GM23338 (cell line): ENCODE measurements at regions not wholly inside any gene's neighbourhood (a gene's known extent, or its start where the extent isn't known, plus 50 kb on each side); places are given as distances from the start of the nearest gene placed in this dataset.

Experiments used
- ATAC-seq: fragments of 200-7000 bp; cut with Tn5 transposase; 3 replicates; pipeline ENCODE4 v1.9.1; 2020
- DNase-seq: peaks from one replicate; pipeline ENCODE4 v3.0.0-alpha.2; 2015; ENCODE audit warnings: low spot score
- H2AFZ ChIP-seq: fragments of 200-600 bp; sonication (generic); 2 replicates; pipeline ENCODE4 v1.8.0; 2016; ENCODE audit warnings: antibody characterized with exemption, mild to moderate bottlenecking, moderate library complexity
- H3F3A ChIP-seq: fragments of 200-600 bp; sonication (generic); replicated peaks from 2 replicates; pipeline ENCODE4 v1.8.0; 2017; ENCODE audit warnings: antibody characterized with exemption, mixed run types, low read depth
- H3K27ac ChIP-seq: fragments of 200-600 bp; sonication (generic); 2 replicates; pipeline ENCODE4 v1.6.1; 2016; ENCODE audit warnings: low read depth
- H3K27me3 ChIP-seq: fragments of 200-600 bp; sonication (generic); 2 replicates; pipeline ENCODE4 v1.8.0; 2016; ENCODE audit warnings: mild to moderate bottlenecking, mixed run types, moderate library complexity; ENCODE audit not compliant: insufficient read depth
- H3K36me3 ChIP-seq: fragments of 200-600 bp; sonication (generic); 2 replicates; pipeline ENCODE4 v1.8.0; 2016; ENCODE audit warnings: mild to moderate bottlenecking; ENCODE audit not compliant: insufficient read depth
- H3K4me1 ChIP-seq: fragments of 200-600 bp; sonication (generic); 2 replicates; pipeline ENCODE4 v1.8.0; 2016; ENCODE audit warnings: mild to moderate bottlenecking, moderate library complexity; ENCODE audit not compliant: insufficient read depth
- H3K4me2 ChIP-seq: fragments of 200-600 bp; sonication (generic); 2 replicates; pipeline ENCODE4 v1.7.1; 2017; ENCODE audit warnings: mixed run types
- H3K4me3 ChIP-seq: fragments of 200-600 bp; sonication (generic); 2 replicates; pipeline ENCODE4 v1.6.1; 2016; ENCODE audit warnings: mixed run types
- H3K79me2 ChIP-seq: fragments of 200-600 bp; sonication (generic); replicated peaks from 2 replicates; pipeline ENCODE4 v1.8.0; 2017; ENCODE audit warnings: mild to moderate bottlenecking; ENCODE audit not compliant: insufficient read depth
- H3K9me2 ChIP-seq: fragments of 200-600 bp; sonication (generic); 2 replicates; pipeline ENCODE4 v1.8.0; 2017; ENCODE audit not compliant: insufficient read depth
- H4K20me1 ChIP-seq: fragments of 200-600 bp; sonication (generic); replicated peaks from 2 replicates; pipeline ENCODE4 v1.8.0; 2017; ENCODE audit warnings: mild to moderate bottlenecking; ENCODE audit not compliant: insufficient read depth
- H3K27ac Mint-ChIP-seq: 2 replicates; pipeline ENCODE4 v1.8.0; 2020; ENCODE audit warnings: inconsistent platforms, mild to moderate bottlenecking, moderate library complexity, mixed read lengths
- H3K27me3 Mint-ChIP-seq: 3 replicates; pipeline ENCODE4 v1.8.0; 2022; ENCODE audit warnings: low read depth, mild to moderate bottlenecking, moderate library complexity, mixed read lengths, inconsistent platforms; ENCODE audit not compliant: insufficient read depth, poor library complexity
- H3K36me3 Mint-ChIP-seq: 3 replicates; pipeline ENCODE4 v1.8.0; 2021; ENCODE audit warnings: low read depth, mild to moderate bottlenecking, inconsistent platforms, moderate library complexity, mixed read lengths
- H3K4me1 Mint-ChIP-seq: 3 replicates; pipeline ENCODE4 v1.8.0; 2020; ENCODE audit warnings: mild to moderate bottlenecking, inconsistent platforms, mixed read lengths
- H3K4me3 Mint-ChIP-seq: 3 replicates; pipeline ENCODE4 v1.8.0; 2021; ENCODE audit warnings: moderate library complexity, mild to moderate bottlenecking, inconsistent platforms, mixed read lengths
- H3K9me3 Mint-ChIP-seq: 3 replicates; pipeline ENCODE4 v1.8.0; 2020; ENCODE audit warnings: moderate library complexity, mild to moderate bottlenecking, inconsistent platforms, mixed read lengths
- CREB1 ChIP-seq: fragments of 250-450 bp; sonication (Bioruptor Pico); IDR thresholded peaks from 2 replicates; pipeline ENCODE4 v1.5.0; 2020; ENCODE audit warnings: low read depth, mild to moderate bottlenecking, moderate library complexity
- EZH2 ChIP-seq: fragments of 200-600 bp; sonication (generic); IDR thresholded peaks from one replicate; pipeline ENCODE4 v1.8.0; 2017; ENCODE audit warnings: antibody characterized with exemption, mild to moderate bottlenecking, low read depth; ENCODE audit not compliant: unreplicated experiment
- JUNB ChIP-seq: IDR thresholded peaks from one replicate; pipeline ENCODE4 v1.6.1; 2016; ENCODE audit warnings: antibody characterized with exemption; ENCODE audit not compliant: unreplicated experiment
- POLR2AphosphoS5 ChIP-seq: IDR thresholded peaks from 2 replicates; pipeline ENCODE4 v1.6.1; 2016; ENCODE audit warnings: antibody characterized with exemption, low read depth
- STAT1 ChIP-seq: IDR thresholded peaks from one replicate; pipeline ENCODE4 v1.6.1; 2016; ENCODE audit warnings: antibody characterized with exemption; ENCODE audit not compliant: unreplicated experiment
- ZNF114 ChIP-seq: fragments of 250-450 bp; sonication (Bioruptor Pico); IDR thresholded peaks from 2 replicates; pipeline ENCODE4 v1.5.0; 2020; ENCODE audit warnings: mild to moderate bottlenecking, moderate library complexity
- TF ChIP-seq, protein P1 (sequence below): IDR thresholded peaks from one replicate; pipeline ENCODE4 v1.6.1; 2018; ENCODE audit warnings: antibody characterized with exemption; ENCODE audit not compliant: unreplicated experiment
- TF ChIP-seq, protein P2 (sequence below): IDR thresholded peaks from 2 replicates; pipeline ENCODE4 v1.6.1; 2016; ENCODE audit warnings: antibody characterized with exemption

- Mint-ChIP-seq H3K27ac (no peak overlapping the region), H3K27me3 (no peaks in the 10 kb centered on the region), H3K4me1 (peaks cover 11% of the 10 kb centered on the region), H3K9me3 (no peaks in the 10 kb centered on the region; the same call in 2 of the 3 replicates), H3K4me3 (no peak overlapping the region), H3K36me3 (no peaks in the 10 kb centered on the region)
- DNase-seq (no peak), ATAC-seq (no peak)
- no peaks in the 10 kb centered on the region; the same call in 1 of the 2 replicates for H3K4me1 ChIP-seq
- H3K27me3 ChIP-seq, result no peaks in the 10 kb centered on the region
- H3K79me2 ChIP-seq, result no peaks in the 10 kb centered on the region
- H2AFZ ChIP-seq, result no peak overlapping the region
- no peaks in the 10 kb centered on the region for H3F3A ChIP-seq
- no peak overlapping the region for H3K27ac ChIP-seq
- no peaks in the 10 kb centered on the region for H3K36me3 ChIP-seq
- H3K9me2 ChIP-seq, result no peaks in the 10 kb centered on the region
- H3K4me2 ChIP-seq, result no peak overlapping the region
- TF ChIP-seq STAT1, result no peak
- no peak overlapping the region for H3K4me3 ChIP-seq
- no peaks in the 10 kb centered on the region for H4K20me1 ChIP-seq
Measured at GRCh38 chr6:143578054-143578453, 66.5 kb upstream of the FUCA2 start.

DNA sequence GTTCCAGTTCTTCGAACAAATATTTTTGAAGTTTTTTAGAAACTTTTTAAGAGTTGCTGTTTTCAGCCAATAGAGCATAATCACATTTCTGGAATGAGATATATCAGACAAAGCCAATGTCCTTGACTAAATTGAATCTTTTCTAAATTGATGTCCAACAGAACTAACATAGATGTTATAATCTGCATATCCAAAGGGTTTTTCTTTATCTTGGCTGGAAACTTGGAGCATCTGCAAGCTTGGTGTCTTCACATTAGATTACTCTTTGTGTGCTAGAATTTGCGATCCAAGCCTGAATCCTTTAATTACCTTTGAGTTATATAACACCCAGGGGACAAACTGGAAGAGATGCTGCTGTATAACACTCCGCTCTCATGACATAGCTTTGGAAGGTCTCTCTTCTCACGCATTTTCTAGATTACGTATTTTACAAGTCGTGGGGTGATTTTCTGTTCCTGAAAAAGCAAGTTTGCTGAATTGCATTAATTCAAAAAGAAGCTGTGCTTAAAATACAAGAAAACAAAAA lies 64.4 kb upstream of the FUCA2 start:
- Histone ChIP-seq H3K27me3 (no peaks in the 10 kb centered on the region), H2AFZ (no peak overlapping the region), H4K20me1 (no peaks in the 10 kb centered on the region), H3K79me2 (no peaks in the 10 kb centered on the region), H3K27ac (no peak overlapping the region), H3K4me1 (no peaks in the 10 kb centered on the region; the same call in 1 of the 2 replicates), H3F3A (no peaks in the 10 kb centered on the region), H3K4me3 (no peak overlapping the region), H3K36me3 (no peaks in the 10 kb centered on the region), H3K9me2 (no peaks in the 10 kb centered on the region), H3K4me2 (no peak overlapping the region)
- TF ChIP-seq JUNB (no peak), EZH2 (no peak), POLR2AphosphoS5 (no peak), ZNF114 (CRISPR knock-in tag) (no peak), CREB1 (no peak), STAT1 (no peak)
- TF ChIP-seq, protein P1, sequence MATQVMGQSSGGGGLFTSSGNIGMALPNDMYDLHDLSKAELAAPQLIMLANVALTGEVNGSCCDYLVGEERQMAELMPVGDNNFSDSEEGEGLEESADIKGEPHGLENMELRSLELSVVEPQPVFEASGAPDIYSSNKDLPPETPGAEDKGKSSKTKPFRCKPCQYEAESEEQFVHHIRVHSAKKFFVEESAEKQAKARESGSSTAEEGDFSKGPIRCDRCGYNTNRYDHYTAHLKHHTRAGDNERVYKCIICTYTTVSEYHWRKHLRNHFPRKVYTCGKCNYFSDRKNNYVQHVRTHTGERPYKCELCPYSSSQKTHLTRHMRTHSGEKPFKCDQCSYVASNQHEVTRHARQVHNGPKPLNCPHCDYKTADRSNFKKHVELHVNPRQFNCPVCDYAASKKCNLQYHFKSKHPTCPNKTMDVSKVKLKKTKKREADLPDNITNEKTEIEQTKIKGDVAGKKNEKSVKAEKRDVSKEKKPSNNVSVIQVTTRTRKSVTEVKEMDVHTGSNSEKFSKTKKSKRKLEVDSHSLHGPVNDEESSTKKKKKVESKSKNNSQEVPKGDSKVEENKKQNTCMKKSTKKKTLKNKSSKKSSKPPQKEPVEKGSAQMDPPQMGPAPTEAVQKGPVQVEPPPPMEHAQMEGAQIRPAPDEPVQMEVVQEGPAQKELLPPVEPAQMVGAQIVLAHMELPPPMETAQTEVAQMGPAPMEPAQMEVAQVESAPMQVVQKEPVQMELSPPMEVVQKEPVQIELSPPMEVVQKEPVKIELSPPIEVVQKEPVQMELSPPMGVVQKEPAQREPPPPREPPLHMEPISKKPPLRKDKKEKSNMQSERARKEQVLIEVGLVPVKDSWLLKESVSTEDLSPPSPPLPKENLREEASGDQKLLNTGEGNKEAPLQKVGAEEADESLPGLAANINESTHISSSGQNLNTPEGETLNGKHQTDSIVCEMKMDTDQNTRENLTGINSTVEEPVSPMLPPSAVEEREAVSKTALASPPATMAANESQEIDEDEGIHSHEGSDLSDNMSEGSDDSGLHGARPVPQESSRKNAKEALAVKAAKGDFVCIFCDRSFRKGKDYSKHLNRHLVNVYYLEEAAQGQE, result no peak
- TF ChIP-seq, protein P2, sequence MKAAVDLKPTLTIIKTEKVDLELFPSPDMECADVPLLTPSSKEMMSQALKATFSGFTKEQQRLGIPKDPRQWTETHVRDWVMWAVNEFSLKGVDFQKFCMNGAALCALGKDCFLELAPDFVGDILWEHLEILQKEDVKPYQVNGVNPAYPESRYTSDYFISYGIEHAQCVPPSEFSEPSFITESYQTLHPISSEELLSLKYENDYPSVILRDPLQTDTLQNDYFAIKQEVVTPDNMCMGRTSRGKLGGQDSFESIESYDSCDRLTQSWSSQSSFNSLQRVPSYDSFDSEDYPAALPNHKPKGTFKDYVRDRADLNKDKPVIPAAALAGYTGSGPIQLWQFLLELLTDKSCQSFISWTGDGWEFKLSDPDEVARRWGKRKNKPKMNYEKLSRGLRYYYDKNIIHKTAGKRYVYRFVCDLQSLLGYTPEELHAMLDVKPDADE, result no peak
- peaks cover 11% of the 10 kb centered on the region for H3K4me1 Mint-ChIP-seq
- no peak overlapping the region for H3K4me3 Mint-ChIP-seq
- no peaks in the 10 kb centered on the region for H3K36me3 Mint-ChIP-seq
- ATAC-seq, result peak; percentile 39
- no peaks in the 10 kb centered on the region for H3K27me3 Mint-ChIP-seq
- no peak for DNase-seq
- no peaks in the 10 kb centered on the region for H3K9me3 Mint-ChIP-seq
- H3K27ac Mint-ChIP-seq, result no peak overlapping the region
